ENCODE measurements at regions not wholly inside any gene's neighbourhood (a gene's known extent, or its start where the extent isn't known, plus 50 kb on each side); places are given as distances from the start of the nearest gene placed in this dataset.
"Not testable (repeated sequence)": the region's sequence is repeated elsewhere in the genome, so short reads cannot be mapped to it uniquely, and the experiment has no call there.

DNA sequence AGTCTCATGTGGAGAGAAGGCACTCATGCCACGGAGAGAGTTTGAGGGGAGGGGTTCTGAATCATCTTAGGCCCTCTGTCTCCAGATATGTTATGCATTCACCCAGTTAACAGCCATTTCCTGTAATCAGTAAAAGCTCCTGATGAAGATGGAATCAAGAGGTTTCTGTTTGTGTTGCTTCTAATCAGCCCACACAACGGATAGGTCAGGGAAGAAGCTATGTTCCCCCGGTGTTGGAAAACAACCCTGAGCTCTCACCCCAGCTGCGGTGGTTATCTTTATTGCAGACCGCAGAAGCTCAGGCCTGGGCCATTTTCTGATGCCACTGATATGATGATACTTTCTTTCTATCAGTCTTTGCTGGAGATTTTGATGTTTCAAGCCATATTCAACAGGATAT, 338.5 kb upstream of the ONECUT1 start:
- no peaks in the 10 kb centered on the region for H3K79me1 ChIP-seq (ENCODE audit: low read depth, low read length)
- no peaks in the 10 kb centered on the region for H3K36me3 ChIP-seq (replicated peaks in 1 of 2; ENCODE audit: control insufficient read depth in 2 of 2, insufficient read depth in 2 of 2, low read length in 2 of 2)
- no peak overlapping the region for H2BK5ac ChIP-seq (ENCODE audit: low read length)
- no peak overlapping the region for H3K4me2 ChIP-seq (ENCODE audit: insufficient read depth, low read length, poor library complexity, severe bottlenecking)
- no peak overlapping the region for H4K8ac ChIP-seq (ENCODE audit: low read depth, low read length)
- H3K27ac ChIP-seq (replicated peaks; ENCODE audit: low read length) = no peak overlapping the region
- no peak overlapping the region for H2BK120ac ChIP-seq (ENCODE audit: low read depth, low read length)
- no peak overlapping the region for H2AK5ac ChIP-seq (ENCODE audit: low read depth, low read length)
- no peak overlapping the region for H3K4me3 ChIP-seq (ENCODE audit: low read length in 2 of 2)
- no peak overlapping the region for H3K4ac ChIP-seq (ENCODE audit: low read length)
- no peak for DNase-seq (ENCODE audit: low spot score)
- no peak overlapping the region for H4K91ac ChIP-seq (ENCODE audit: low read depth, low read length, poor library complexity)
- H3K9ac ChIP-seq (ENCODE audit: low read depth, low read length, poor library complexity) = no peak overlapping the region
- no peaks in the 10 kb centered on the region for H3K9me3 ChIP-seq (replicated peaks in 1 of 2; ENCODE audit: control insufficient read depth in 2 of 2, insufficient read depth in 1 of 2, low read depth in 1 of 2, low read length in 2 of 2)
- H3K14ac ChIP-seq (ENCODE audit: low read length) = no peak overlapping the region
- H3K18ac ChIP-seq (ENCODE audit: low read length) = no peak overlapping the region
- H3K27me3 ChIP-seq (ENCODE audit: control insufficient read depth in 3 of 3, insufficient read depth in 3 of 3, low read depth in 1 of 3, low read length in 3 of 3) = no peaks in the 10 kb centered on the region
- H2AFZ ChIP-seq (ENCODE audit: low read length) = no peak overlapping the region
- no peak overlapping the region for H3K23ac ChIP-seq (ENCODE audit: low read depth, low read length, poor library complexity)
- peaks cover 0 to 8% of the 10 kb centered on the region in 2 donors for H3K4me1 ChIP-seq (ENCODE audit: control insufficient read depth in 2 of 2, insufficient read depth in 1 of 2, low read depth in 1 of 2, low read length in 2 of 2)
- H2BK15ac ChIP-seq (ENCODE audit: low read length) = no peak overlapping the region
- no CpG with 5 or more reads among the region's 5 CpGs for WGBS, 2 donors (ENCODE audit: extremely low coverage in 2 of 2, insufficient read length in 2 of 2, insufficient replicate concordance in 1 of 2)
- H2BK12ac ChIP-seq (ENCODE audit: low read length) = no peak overlapping the region

DNA sequence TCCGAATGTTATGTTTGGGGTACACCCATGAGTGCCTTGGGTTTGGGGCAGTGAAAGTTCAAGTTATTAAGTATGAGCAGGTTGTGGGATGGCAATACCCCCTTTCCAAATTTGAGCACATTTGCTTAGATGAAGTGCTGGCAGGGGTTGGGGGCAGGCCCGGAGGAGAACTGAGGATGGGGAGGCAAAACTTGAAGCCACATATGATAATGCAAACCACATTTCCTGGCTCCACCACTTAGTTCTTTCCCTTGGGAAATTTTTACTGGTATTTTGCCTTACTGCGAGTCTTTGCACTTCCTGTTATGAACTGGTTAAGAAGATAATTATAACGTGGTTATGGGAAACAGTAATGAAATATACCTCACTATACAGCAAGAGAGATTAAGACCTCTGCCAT, 336.0 kb upstream of the ONECUT1 start:
- no peak overlapping the region for H3K27ac ChIP-seq (replicated peaks; ENCODE audit: low read length)
- H3K4me3 ChIP-seq (ENCODE audit: low read length in 2 of 2) = no peak overlapping the region
- no peak overlapping the region for H2AFZ ChIP-seq (ENCODE audit: low read length)
- H3K36me3 ChIP-seq (replicated peaks in 1 of 2; ENCODE audit: control insufficient read depth in 2 of 2, insufficient read depth in 2 of 2, low read length in 2 of 2) = no peaks in the 10 kb centered on the region
- no CpG with 5 or more reads among the region's 4 CpGs for WGBS, 2 donors (ENCODE audit: extremely low coverage in 2 of 2, insufficient read length in 2 of 2, insufficient replicate concordance in 1 of 2)
- H3K27me3 ChIP-seq (ENCODE audit: control insufficient read depth in 3 of 3, insufficient read depth in 3 of 3, low read depth in 1 of 3, low read length in 3 of 3) = no peaks in the 10 kb centered on the region
- H3K9me3 ChIP-seq (replicated peaks in 1 of 2; ENCODE audit: control insufficient read depth in 2 of 2, insufficient read depth in 1 of 2, low read depth in 1 of 2, low read length in 2 of 2) = no peaks in the 10 kb centered on the region
- H3K23ac ChIP-seq (ENCODE audit: low read depth, low read length, poor library complexity) = no peak overlapping the region
- H3K14ac ChIP-seq (ENCODE audit: low read length) = no peak overlapping the region
- peaks cover 0 to 8% of the 10 kb centered on the region in 2 donors for H3K4me1 ChIP-seq (ENCODE audit: control insufficient read depth in 2 of 2, insufficient read depth in 1 of 2, low read depth in 1 of 2, low read length in 2 of 2)
- no peak for DNase-seq (ENCODE audit: low spot score)
- H4K91ac ChIP-seq (ENCODE audit: low read depth, low read length, poor library complexity) = no peak overlapping the region
- H3K79me1 ChIP-seq (ENCODE audit: low read depth, low read length) = no peaks in the 10 kb centered on the region
- H2BK5ac ChIP-seq (ENCODE audit: low read length) = no peak overlapping the region
- H2BK15ac ChIP-seq (ENCODE audit: low read length) = no peak overlapping the region
- no peak overlapping the region for H3K18ac ChIP-seq (ENCODE audit: low read length)
- H3K4me2 ChIP-seq (ENCODE audit: insufficient read depth, low read length, poor library complexity, severe bottlenecking) = no peak overlapping the region
- H2AK5ac ChIP-seq (ENCODE audit: low read depth, low read length) = no peak overlapping the region
- no peak overlapping the region for H3K4ac ChIP-seq (ENCODE audit: low read length)
- no peak overlapping the region for H4K8ac ChIP-seq (ENCODE audit: low read depth, low read length)
- no peak overlapping the region for H2BK120ac ChIP-seq (ENCODE audit: low read depth, low read length)
- H3K9ac ChIP-seq (ENCODE audit: low read depth, low read length, poor library complexity) = no peak overlapping the region
- no peak overlapping the region for H2BK12ac ChIP-seq (ENCODE audit: low read length)

GRCh38 chr15:53122818-53123217, 332.7 kb upstream of the ONECUT1 start:
- H3K79me1 ChIP-seq (ENCODE audit: low read depth, low read length) = no peaks in the 10 kb centered on the region
- no peak overlapping the region for H3K4ac ChIP-seq (ENCODE audit: low read length)
- H3K9me3 ChIP-seq (replicated peaks in 1 of 2; ENCODE audit: control insufficient read depth in 2 of 2, insufficient read depth in 1 of 2, low read depth in 1 of 2, low read length in 2 of 2) = no peaks in the 10 kb centered on the region
- WGBS, 2 donors (ENCODE audit: extremely low coverage in 2 of 2, insufficient read length in 2 of 2, insufficient replicate concordance in 1 of 2) = no CpG with 5 or more reads among the region's 2 CpGs
- no peak overlapping the region for H3K14ac ChIP-seq (ENCODE audit: low read length)
- H3K9ac ChIP-seq (ENCODE audit: low read depth, low read length, poor library complexity) = no peak overlapping the region
- H3K23ac ChIP-seq (ENCODE audit: low read depth, low read length, poor library complexity) = no peak overlapping the region
- DNase-seq (ENCODE audit: low spot score) = no peak
- H3K36me3 ChIP-seq (replicated peaks in 1 of 2; ENCODE audit: control insufficient read depth in 2 of 2, insufficient read depth in 2 of 2, low read length in 2 of 2) = no peaks in the 10 kb centered on the region
- H2BK12ac ChIP-seq (ENCODE audit: low read length) = no peak overlapping the region
- H2BK5ac ChIP-seq (ENCODE audit: low read length) = no peak overlapping the region
- no peak overlapping the region for H3K27ac ChIP-seq (replicated peaks; ENCODE audit: low read length)
- no peak overlapping the region for H3K4me3 ChIP-seq (ENCODE audit: low read length in 2 of 2)
- H2BK15ac ChIP-seq (ENCODE audit: low read length) = no peak overlapping the region
- H4K91ac ChIP-seq (ENCODE audit: low read depth, low read length, poor library complexity) = no peak overlapping the region
- no peak overlapping the region for H2AK5ac ChIP-seq (ENCODE audit: low read depth, low read length)
- no peak overlapping the region for H3K18ac ChIP-seq (ENCODE audit: low read length)
- no peaks in the 10 kb centered on the region for H3K27me3 ChIP-seq (ENCODE audit: control insufficient read depth in 3 of 3, insufficient read depth in 3 of 3, low read depth in 1 of 3, low read length in 3 of 3)
- no peak overlapping the region for H2BK120ac ChIP-seq (ENCODE audit: low read depth, low read length)
- H4K8ac ChIP-seq (ENCODE audit: low read depth, low read length) = no peak overlapping the region
- H2AFZ ChIP-seq (ENCODE audit: low read length) = no peak overlapping the region
- H3K4me1 ChIP-seq (ENCODE audit: control insufficient read depth in 2 of 2, insufficient read depth in 1 of 2, low read depth in 1 of 2, low read length in 2 of 2) = no peaks in the 10 kb centered on the region
- no peak overlapping the region for H3K4me2 ChIP-seq (ENCODE audit: insufficient read depth, low read length, poor library complexity, severe bottlenecking)

- H3K27me3 ChIP-seq (ENCODE audit: control insufficient read depth in 3 of 3, insufficient read depth in 3 of 3, low read depth in 1 of 3, low read length in 3 of 3); H3K14ac ChIP-seq (ENCODE audit: low read length); H3K9me3 ChIP-seq (replicated peaks in 1 of 2; ENCODE audit: control insufficient read depth in 2 of 2, insufficient read depth in 1 of 2, low read depth in 1 of 2, low read length in 2 of 2); H3K4ac ChIP-seq (ENCODE audit: low read length); H3K79me1 ChIP-seq (ENCODE audit: low read depth, low read length); H3K4me3 ChIP-seq (ENCODE audit: low read length in 2 of 2); H2BK12ac ChIP-seq (ENCODE audit: low read length); H3K18ac ChIP-seq (ENCODE audit: low read length); H2AFZ ChIP-seq (ENCODE audit: low read length); H3K9ac ChIP-seq (ENCODE audit: low read depth, low read length, poor library complexity); H4K91ac ChIP-seq (ENCODE audit: low read depth, low read length, poor library complexity); H3K36me3 ChIP-seq (replicated peaks in 1 of 2; ENCODE audit: control insufficient read depth in 2 of 2, insufficient read depth in 2 of 2, low read length in 2 of 2); H3K4me1 ChIP-seq (ENCODE audit: control insufficient read depth in 2 of 2, insufficient read depth in 1 of 2, low read depth in 1 of 2, low read length in 2 of 2); H2BK5ac ChIP-seq (ENCODE audit: low read length); H3K23ac ChIP-seq (ENCODE audit: low read depth, low read length, poor library complexity); H2AK5ac ChIP-seq (ENCODE audit: low read depth, low read length); H4K8ac ChIP-seq (ENCODE audit: low read depth, low read length); DNase-seq (ENCODE audit: low spot score); H2BK120ac ChIP-seq (ENCODE audit: low read depth, low read length); H2BK15ac ChIP-seq (ENCODE audit: low read length); H3K4me2 ChIP-seq (ENCODE audit: insufficient read depth, low read length, poor library complexity, severe bottlenecking); H3K27ac ChIP-seq (replicated peaks; ENCODE audit: low read length): not testable (repeated sequence)
Measured at GRCh38 chr15:53116915-53117314, 326.8 kb upstream of the ONECUT1 start.
